Thyroid gland (tissue), 4 donors: ENCODE measurements at regions not wholly inside any gene's neighbourhood (a gene's known extent, or its start where the extent isn't known, plus 50 kb on each side); places are given as distances from the start of the nearest gene placed in this dataset.

ENCODE experiments used
- POLR2A ChIP-seq, 2 donors: fragments of 450-650 bp; IDR thresholded peaks; one replicate each; pipeline ENCODE4 v1.6.1; 2017; ENCODE audit warnings: antibody characterized with exemption in 2 of 2, mild to moderate bottlenecking in 2 of 2, moderate library complexity in 1 of 2
- TF ChIP-seq, protein P1 (sequence below), 6 experiments: fragments of 200-600 bp in 3 of 6; fragments of 450-650 bp in 3 of 6; sonication (generic) in 3 of 6; IDR thresholded peaks; one replicate each; pipeline ENCODE4 v1.5.1; 2016 to 2019; ENCODE audit warnings: antibody characterized with exemption in 6 of 6, mild to moderate bottlenecking in 2 of 6, inconsistent platforms in 1 of 6, moderate library complexity in 1 of 6

DNA sequence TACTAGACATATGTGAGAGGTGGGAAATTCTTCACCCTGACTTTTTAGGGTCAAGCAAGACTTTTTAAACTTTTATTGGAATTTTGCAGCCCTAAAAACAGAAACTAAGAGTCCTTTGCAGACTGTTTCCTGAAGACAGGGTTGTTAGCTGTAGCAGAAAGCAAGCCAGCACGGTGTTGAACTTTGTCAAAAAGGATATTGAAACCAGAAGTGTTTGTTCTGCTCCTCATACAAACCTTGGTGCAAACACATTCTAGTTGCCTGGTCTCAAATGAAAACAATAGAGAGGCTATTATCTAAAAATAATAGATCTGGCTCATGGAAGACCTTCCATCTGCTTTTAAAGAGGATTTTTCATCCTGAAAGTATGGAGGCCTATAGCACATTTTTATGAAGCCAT lies 65.8 kb upstream of the IGFBP5 start:
- TF ChIP-seq, protein P1, sequence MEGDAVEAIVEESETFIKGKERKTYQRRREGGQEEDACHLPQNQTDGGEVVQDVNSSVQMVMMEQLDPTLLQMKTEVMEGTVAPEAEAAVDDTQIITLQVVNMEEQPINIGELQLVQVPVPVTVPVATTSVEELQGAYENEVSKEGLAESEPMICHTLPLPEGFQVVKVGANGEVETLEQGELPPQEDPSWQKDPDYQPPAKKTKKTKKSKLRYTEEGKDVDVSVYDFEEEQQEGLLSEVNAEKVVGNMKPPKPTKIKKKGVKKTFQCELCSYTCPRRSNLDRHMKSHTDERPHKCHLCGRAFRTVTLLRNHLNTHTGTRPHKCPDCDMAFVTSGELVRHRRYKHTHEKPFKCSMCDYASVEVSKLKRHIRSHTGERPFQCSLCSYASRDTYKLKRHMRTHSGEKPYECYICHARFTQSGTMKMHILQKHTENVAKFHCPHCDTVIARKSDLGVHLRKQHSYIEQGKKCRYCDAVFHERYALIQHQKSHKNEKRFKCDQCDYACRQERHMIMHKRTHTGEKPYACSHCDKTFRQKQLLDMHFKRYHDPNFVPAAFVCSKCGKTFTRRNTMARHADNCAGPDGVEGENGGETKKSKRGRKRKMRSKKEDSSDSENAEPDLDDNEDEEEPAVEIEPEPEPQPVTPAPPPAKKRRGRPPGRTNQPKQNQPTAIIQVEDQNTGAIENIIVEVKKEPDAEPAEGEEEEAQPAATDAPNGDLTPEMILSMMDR (IDR thresholded peaks at IDR 0.05), result no peak
- TF ChIP-seq POLR2A (IDR thresholded peaks at IDR 0.05), result no peak
